ENCODE measurements at regions not wholly inside any gene's neighbourhood (a gene's known extent, or its start where the extent isn't known, plus 50 kb on each side); places are given as distances from the start of the nearest gene placed in this dataset.
"Not testable (repeated sequence)": the region's sequence is repeated elsewhere in the genome, so short reads cannot be mapped to it uniquely, and the experiment has no call there.

- DNase-seq (ENCODE audit: low read depth) = no peak
These were observed 1171.8 kb downstream of the DIAPH3 start for GRCh38 chr13:58991826-58992477.

- no peak for DNase-seq (ENCODE audit: low read depth)
These were observed 1171.2 kb downstream of the DIAPH3 start for GRCh38 chr13:58992478-58993042.

GRCh38 chr13:58994077-58994476, 1169.7 kb downstream of the DIAPH3 start:
- no peak for DNase-seq (ENCODE audit: low read depth)

GRCh38 chr13:58994777-58995176, 1169.0 kb downstream of the DIAPH3 start:
- no peak for DNase-seq (ENCODE audit: low read depth)

GRCh38 chr13:58998716-58999115, 1165.0 kb downstream of the DIAPH3 start:
- no peak for DNase-seq (ENCODE audit: low read depth)

GRCh38 chr13:58999851-59000250, 1163.9 kb downstream of the DIAPH3 start:
- no peak for DNase-seq (ENCODE audit: low read depth)

GRCh38 chr13:59000770-59001169, 1163.0 kb downstream of the DIAPH3 start:
- DNase-seq (ENCODE audit: low read depth) = no peak

GRCh38 chr13:59012731-59013130, 1151.0 kb downstream of the DIAPH3 start:
- DNase-seq (ENCODE audit: low read depth) = no peak

- no peak for DNase-seq (ENCODE audit: low read depth)
These were observed 1147.5 kb downstream of the DIAPH3 start for GRCh38 chr13:59016250-59016649.

GRCh38 chr13:59024434-59024833, 1139.3 kb downstream of the DIAPH3 start:
- no peak for DNase-seq (ENCODE audit: low read depth)

- DNase-seq (ENCODE audit: low read depth) = no peak
These were observed 1129.5 kb downstream of the DIAPH3 start for GRCh38 chr13:59034198-59034597.

- DNase-seq (ENCODE audit: low read depth) = no peak
These were observed 1124.9 kb downstream of the DIAPH3 start for GRCh38 chr13:59038824-59039223.

- DNase-seq (ENCODE audit: low read depth) = no peak
These were observed 1120.7 kb downstream of the DIAPH3 start for GRCh38 chr13:59043016-59043415.

GRCh38 chr13:59047546-59047945, 1116.2 kb downstream of the DIAPH3 start:
- DNase-seq (ENCODE audit: low read depth) = no peak

GRCh38 chr13:59061621-59062020, 1102.1 kb downstream of the DIAPH3 start:
- no peak for DNase-seq (ENCODE audit: low read depth)

- DNase-seq (ENCODE audit: low read depth) = no peak
These were observed 1099.7 kb downstream of the DIAPH3 start for GRCh38 chr13:59064042-59064441.

GRCh38 chr13:59076386-59076785, 1087.3 kb downstream of the DIAPH3 start:
- DNase-seq (ENCODE audit: low read depth) = not testable (repeated sequence)

- no peak for DNase-seq (ENCODE audit: low read depth)
These were observed 1077.6 kb downstream of the DIAPH3 start for GRCh38 chr13:59086147-59086546.

- DNase-seq (ENCODE audit: low read depth) = no peak
These were observed 1075.0 kb downstream of the DIAPH3 start for GRCh38 chr13:59088716-59089115.

- no peak for DNase-seq (ENCODE audit: low read depth)
These were observed 1069.5 kb downstream of the DIAPH3 start for GRCh38 chr13:59094181-59094580.

GRCh38 chr13:59099182-59099974, 1064.3 kb downstream of the DIAPH3 start:
- DNase-seq (ENCODE audit: low read depth) = no peak

- DNase-seq (ENCODE audit: low read depth) = no peak
These were observed 1060.5 kb downstream of the DIAPH3 start for GRCh38 chr13:59103004-59103768.
